Subcutaneous abdominal adipose tissue (tissue), 5 donors: ENCODE measurements at regions not wholly inside any gene's neighbourhood (a gene's known extent, or its start where the extent isn't known, plus 50 kb on each side); places are given as distances from the start of the nearest gene placed in this dataset.

Source experiments
- H3K27ac ChIP-seq: one replicate; pipeline ENCODE4 v1.7.0; 2013; ENCODE audit warnings: low read depth, mild to moderate bottlenecking, inconsistent platforms, low read length, moderate library complexity
- H3K27me3 ChIP-seq, 5 donors: one replicate each; pipeline ENCODE4 v1.7.0; 2013; ENCODE audit warnings: low read length in 5 of 5, inconsistent platforms in 1 of 5; ENCODE audit not compliant: control insufficient read depth in 5 of 5, insufficient read depth in 4 of 5
- H3K36me3 ChIP-seq, 5 donors: one replicate each; pipeline ENCODE4 v1.7.0; 2013; ENCODE audit warnings: low read length in 5 of 5; ENCODE audit not compliant: control insufficient read depth in 5 of 5, insufficient read depth in 5 of 5
- H3K4me1 ChIP-seq, 5 donors: one replicate each; pipeline ENCODE4 v1.7.0; 2013; ENCODE audit warnings: low read length in 5 of 5, mild to moderate bottlenecking in 3 of 5, moderate library complexity in 1 of 5; ENCODE audit not compliant: control insufficient read depth in 5 of 5, insufficient read depth in 5 of 5
- H3K4me3 ChIP-seq, 5 donors: one replicate each; pipeline ENCODE4 v1.7.0; 2013; ENCODE audit warnings: low read length in 5 of 5, low read depth in 1 of 5
- H3K9ac ChIP-seq, 5 donors: one replicate each; pipeline ENCODE4 v1.7.0; 2013; ENCODE audit warnings: low read length in 5 of 5, mild to moderate bottlenecking in 4 of 5, moderate library complexity in 3 of 5
- H3K9me3 ChIP-seq, 5 donors: one replicate each; pipeline ENCODE4 v1.7.0; 2013; ENCODE audit warnings: low read length in 5 of 5; ENCODE audit not compliant: control insufficient read depth in 5 of 5
- donor health status: healthy.
- donor health status: healthy.
- donor health status: healthy.
- donor health status: healthy.
- donor health status: healthy.

DNA sequence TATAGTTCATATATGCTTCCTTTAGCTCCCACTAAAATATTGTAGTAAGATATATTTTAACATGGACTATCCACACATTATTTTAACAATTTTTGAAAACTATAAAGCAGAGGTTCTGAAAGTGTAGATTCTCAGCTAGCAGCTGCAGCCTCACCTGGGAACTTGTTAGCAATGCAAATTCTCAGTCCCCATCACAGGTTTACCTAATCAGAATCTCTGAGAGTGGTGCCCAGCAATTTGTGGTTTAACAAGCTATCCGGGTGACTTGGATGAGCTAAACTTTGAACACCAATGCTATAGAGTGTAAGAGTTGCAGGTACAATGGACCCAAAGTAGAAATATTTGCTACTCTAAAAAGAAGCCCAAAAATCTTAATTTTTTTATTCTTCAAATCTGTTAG is 99.8 kb upstream of the MDFIC start:
- Histone ChIP-seq H3K9me3 (peaks cover 0 to 2% (median 0%) of the 10 kb centered on the region in 5 donors), H3K36me3 (no peaks in the 10 kb centered on the region), H3K27me3 (no peaks in the 10 kb centered on the region), H3K4me3 (no peak overlapping the region), H3K27ac (no peak overlapping the region), H3K4me1 (peaks cover 0 to 20% (median 10%) of the 10 kb centered on the region in 5 donors), H3K9ac (no peak overlapping the region)

GRCh38 chr7:114822844-114823243 is 99.0 kb upstream of the MDFIC start:
- Histone ChIP-seq H3K27me3 (no peaks in the 10 kb centered on the region), H3K9me3 (peaks cover 0 to 5% (median 2%) of the 10 kb centered on the region in 5 donors), H3K4me1 (peaks cover 0 to 20% (median 10%) of the 10 kb centered on the region in 5 donors)

DNA sequence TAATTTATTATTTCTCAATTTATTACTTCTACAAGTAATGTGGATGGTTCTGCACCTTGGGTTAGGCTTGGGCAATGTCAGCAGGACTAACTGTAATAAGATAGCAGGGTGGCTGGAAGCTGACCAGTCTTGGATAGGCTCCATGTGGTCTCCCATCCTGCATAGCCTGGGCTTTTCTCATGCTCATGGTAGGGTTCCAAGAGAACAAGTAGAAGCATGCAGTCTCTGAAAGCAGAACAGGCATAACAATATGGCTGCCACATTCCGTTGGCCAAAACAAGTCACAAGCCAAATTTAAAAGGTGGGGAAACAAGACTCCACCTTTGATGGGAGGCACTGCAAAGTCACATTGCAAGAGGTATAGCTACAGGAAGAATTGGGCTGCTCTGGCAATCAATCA is 98.6 kb upstream of the MDFIC start:
- peaks cover 0 to 7% (median 2%) of the 10 kb centered on the region in 5 donors for H3K9me3 ChIP-seq

More at GRCh38 chr7:114822844-114823243, 99.0 kb upstream of the MDFIC start:
- H3K36me3 ChIP-seq: no peaks in the 10 kb centered on the region
- no peak overlapping the region for H3K27ac ChIP-seq
- no peak overlapping the region for H3K4me3 ChIP-seq
- no peak overlapping the region for H3K9ac ChIP-seq

DNA sequence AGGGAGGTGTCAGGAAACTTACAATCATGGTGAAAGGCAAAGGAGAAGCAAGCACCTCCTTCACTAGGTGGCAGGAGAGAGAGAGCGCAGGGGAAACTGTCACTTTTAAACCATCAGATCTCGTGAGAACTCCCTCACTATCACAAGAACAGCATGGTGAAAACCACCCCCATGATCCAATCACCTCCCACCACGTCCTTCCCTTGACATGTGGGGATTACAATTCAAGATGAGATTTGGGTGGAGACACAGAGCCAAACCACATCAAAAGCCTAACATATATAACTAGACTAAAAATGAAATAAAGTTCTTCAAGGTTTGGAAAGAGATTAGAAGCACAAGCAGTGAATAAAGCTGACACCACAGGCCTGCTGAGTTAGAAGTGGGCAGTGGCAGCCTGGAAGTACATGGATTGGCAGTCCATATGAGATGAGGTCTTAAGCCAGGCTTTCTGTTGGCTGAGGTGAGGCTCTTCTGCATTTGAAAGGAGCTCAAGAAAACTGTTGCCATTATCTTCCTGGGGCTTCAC is 96.4 kb upstream of the MDFIC start:
- peaks cover 0 to 7% (median 2%) of the 10 kb centered on the region in 5 donors for H3K9me3 ChIP-seq

More for the DNA sequence above, 98.6 kb upstream of the MDFIC start:
- no peak overlapping the region for H3K9ac ChIP-seq
- H3K4me3 ChIP-seq: no peak overlapping the region
- peaks cover 0 to 20% (median 10%) of the 10 kb centered on the region in 5 donors for H3K4me1 ChIP-seq
- no peaks in the 10 kb centered on the region for H3K36me3 ChIP-seq
- no peak overlapping the region for H3K27ac ChIP-seq
- no peaks in the 10 kb centered on the region for H3K27me3 ChIP-seq

GRCh38 chr7:114830952-114831351 is 90.9 kb upstream of the MDFIC start:
- Histone ChIP-seq H3K4me3 (no peak overlapping the region), H3K27ac (no peak overlapping the region), H3K27me3 (no peaks in the 10 kb centered on the region), H3K9ac (no peak overlapping the region), H3K36me3 (no peaks in the 10 kb centered on the region), H3K4me1 (no peaks in the 10 kb centered on the region), H3K9me3 (peaks cover 0 to 7% (median 0%) of the 10 kb centered on the region in 5 donors)

More for the DNA sequence above, 96.4 kb upstream of the MDFIC start:
- Histone ChIP-seq H3K4me1 (peaks cover 0 to 10% (median 7%) of the 10 kb centered on the region in 5 donors), H3K4me3 (no peak overlapping the region), H3K27me3 (no peaks in the 10 kb centered on the region), H3K27ac (no peak overlapping the region), H3K36me3 (no peaks in the 10 kb centered on the region), H3K9ac (no peak overlapping the region)

DNA sequence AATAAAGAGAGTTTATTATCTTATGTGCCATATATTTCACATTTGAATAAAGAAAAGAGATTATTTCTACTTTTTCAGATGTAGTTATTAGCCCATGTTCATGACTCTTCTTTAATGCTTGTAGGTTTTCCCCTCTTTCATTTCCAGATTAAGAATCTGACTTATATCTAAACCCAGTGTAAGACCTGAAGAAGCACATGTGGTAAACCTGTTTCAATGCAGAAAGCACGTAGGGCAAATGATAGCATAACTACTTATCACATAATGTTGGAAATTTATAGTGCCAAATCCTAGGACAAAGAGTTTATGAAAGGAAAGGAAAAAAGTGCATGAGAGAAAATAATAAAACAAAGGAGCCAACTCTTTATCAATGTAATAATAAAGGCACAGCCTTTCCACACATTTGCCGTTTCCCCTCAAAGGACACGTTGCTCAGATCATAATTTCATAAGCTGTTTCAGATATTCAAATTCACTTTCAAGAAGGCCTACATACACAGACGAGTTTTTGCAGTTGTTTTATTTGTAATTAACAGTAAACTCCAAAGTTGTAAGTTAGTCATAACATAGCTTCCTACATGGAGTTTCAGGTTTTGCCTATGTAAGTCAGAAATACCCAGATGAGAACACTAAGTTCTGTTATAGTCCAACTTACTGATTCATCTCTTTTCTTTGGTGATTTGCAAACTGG is 88.8 kb upstream of the MDFIC start:
- Histone ChIP-seq H3K27me3 (no peaks in the 10 kb centered on the region), H3K9me3 (peaks cover 0 to 2% (median 0%) of the 10 kb centered on the region in 5 donors), H3K4me3 (no peak overlapping the region), H3K36me3 (no peaks in the 10 kb centered on the region), H3K27ac (no peak overlapping the region), H3K4me1 (no peaks in the 10 kb centered on the region), H3K9ac (no peak overlapping the region)

DNA sequence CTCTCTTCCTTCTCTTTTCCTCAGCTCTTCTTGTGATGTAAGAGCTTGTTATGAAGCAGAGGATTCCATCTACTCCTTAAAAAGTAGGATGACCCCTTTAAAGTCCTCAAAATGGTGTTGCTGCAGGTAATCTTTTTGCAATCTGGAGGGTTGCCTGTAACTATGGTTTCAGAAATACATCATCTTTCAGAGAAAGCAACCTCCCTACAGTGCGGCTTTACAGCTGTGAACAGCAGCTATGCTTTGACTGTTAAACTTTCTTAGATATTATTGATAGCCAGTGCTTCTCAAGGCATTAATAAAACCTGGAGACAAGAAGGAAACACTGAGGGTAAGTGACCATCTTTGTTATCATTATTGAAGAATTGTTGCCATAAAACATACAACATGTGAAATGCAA is 86.6 kb upstream of the MDFIC start:
- H3K36me3 ChIP-seq: no peaks in the 10 kb centered on the region
- H3K4me1 ChIP-seq: no peaks in the 10 kb centered on the region
- no peaks in the 10 kb centered on the region for H3K27me3 ChIP-seq
- no peaks in the 10 kb centered on the region for H3K9me3 ChIP-seq
- no peak overlapping the region for H3K27ac ChIP-seq
- no peak overlapping the region for H3K4me3 ChIP-seq
- H3K9ac ChIP-seq: no peak overlapping the region

DNA sequence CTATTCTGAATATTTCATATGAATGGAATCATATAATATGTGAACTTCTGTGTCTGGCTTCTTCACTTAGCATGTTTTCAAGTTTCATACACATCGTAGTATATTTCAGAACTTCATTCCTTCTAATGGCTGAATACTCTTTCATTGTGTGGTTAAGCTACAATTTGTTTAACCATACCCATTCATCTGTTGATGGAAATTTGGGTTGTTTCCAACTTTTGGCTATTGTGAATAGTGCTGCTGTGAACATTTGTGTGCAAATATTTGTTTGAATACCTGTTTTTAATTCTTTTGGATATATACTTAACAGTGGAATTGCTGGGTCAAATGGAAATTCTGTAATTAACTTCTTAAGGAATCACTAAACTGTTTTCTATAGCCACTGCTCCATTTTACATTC is 86.0 kb upstream of the MDFIC start:
- no peaks in the 10 kb centered on the region for H3K36me3 ChIP-seq
- no peaks in the 10 kb centered on the region for H3K9me3 ChIP-seq
- H3K9ac ChIP-seq: no peak overlapping the region
- H3K27me3 ChIP-seq: no peaks in the 10 kb centered on the region
- H3K4me1 ChIP-seq: no peaks in the 10 kb centered on the region
- no peak overlapping the region for H3K27ac ChIP-seq
- no peak overlapping the region for H3K4me3 ChIP-seq

DNA sequence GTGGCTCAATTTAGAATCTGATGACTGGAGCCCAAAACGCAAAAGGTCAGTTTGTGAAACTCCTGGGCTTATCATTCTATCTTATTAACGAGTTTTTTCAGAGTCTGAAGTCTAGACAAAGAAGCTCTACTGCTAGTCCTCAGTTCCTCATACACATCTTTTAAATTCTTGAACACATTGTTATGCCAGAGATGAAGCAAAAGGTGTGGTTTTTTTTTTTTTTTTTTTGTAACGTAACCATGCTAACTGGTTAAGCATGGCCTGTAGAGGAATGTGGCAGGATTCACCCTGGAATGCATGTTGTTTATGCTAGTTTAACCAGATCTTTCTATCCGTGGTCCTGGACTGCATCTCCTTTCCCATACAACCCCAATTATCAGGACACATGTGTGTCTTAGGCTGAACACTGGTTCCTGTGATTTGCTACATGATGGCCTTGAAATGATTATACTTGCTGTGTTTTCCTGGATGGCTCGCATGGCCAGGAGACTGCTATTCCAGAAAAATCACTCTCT is 79.3 kb upstream of the MDFIC start:
- no peaks in the 10 kb centered on the region for H3K9me3 ChIP-seq
- no peak overlapping the region for H3K9ac ChIP-seq
- no peaks in the 10 kb centered on the region for H3K27me3 ChIP-seq
- H3K27ac ChIP-seq: no peak overlapping the region
- H3K4me3 ChIP-seq: no peak overlapping the region
- H3K4me1 ChIP-seq: no peaks in the 10 kb centered on the region
- no peaks in the 10 kb centered on the region for H3K36me3 ChIP-seq

- H3K27ac ChIP-seq: no peak overlapping the region
- H3K27me3 ChIP-seq: no peaks in the 10 kb centered on the region
- no peaks in the 10 kb centered on the region for H3K36me3 ChIP-seq
- no peaks in the 10 kb centered on the region for H3K4me1 ChIP-seq
- H3K9ac ChIP-seq: no peak overlapping the region
- no peak overlapping the region for H3K4me3 ChIP-seq
- H3K9me3 ChIP-seq: no peaks in the 10 kb centered on the region
Measured at GRCh38 chr7:114843102-114843501, 78.8 kb upstream of the MDFIC start.
